Panc1 (cell line): ENCODE measurements at regions not wholly inside any gene's neighbourhood (a gene's known extent, or its start where the extent isn't known, plus 50 kb on each side); places are given as distances from the start of the nearest gene placed in this dataset.

Experiments used
- TF ChIP-seq, protein P1 (sequence below), 2 experiments: IDR thresholded peaks; 2 replicates each; pipeline ENCODE4 v1.6.1; 2011 to 2012; ENCODE audit warnings: low read depth in 2 of 2, control low read depth in 1 of 2, low read length in 1 of 2, mild to moderate bottlenecking in 1 of 2, moderate library complexity in 1 of 2; ENCODE audit not compliant: insufficient read depth in 1 of 2
- TF ChIP-seq, protein P2 (sequence below): fragments of 450-650 bp; IDR thresholded peaks from 2 replicates; pipeline ENCODE4 v1.5.1; 2017; ENCODE audit warnings: mild to moderate bottlenecking

DNA sequence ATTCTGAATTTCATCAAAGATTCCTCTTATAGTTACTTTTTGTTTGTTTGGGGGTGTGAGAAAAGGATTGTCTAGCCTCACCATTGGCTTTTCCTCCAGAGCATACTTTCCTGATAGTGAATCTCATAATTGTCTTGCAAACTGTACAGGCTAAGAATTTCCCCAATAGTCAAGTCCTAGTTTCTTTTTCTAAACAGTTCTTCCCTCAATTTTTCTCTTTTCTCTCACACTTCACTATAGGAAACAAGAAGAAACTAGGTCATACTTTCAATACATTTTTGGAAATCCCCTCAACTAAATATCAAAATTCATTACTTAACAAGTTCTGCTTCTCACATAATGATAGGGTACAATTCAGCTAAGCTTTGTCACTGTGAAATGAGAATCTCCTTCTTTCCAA lies 241.9 kb downstream of the IL20RB start:
- TF ChIP-seq, protein P1, sequence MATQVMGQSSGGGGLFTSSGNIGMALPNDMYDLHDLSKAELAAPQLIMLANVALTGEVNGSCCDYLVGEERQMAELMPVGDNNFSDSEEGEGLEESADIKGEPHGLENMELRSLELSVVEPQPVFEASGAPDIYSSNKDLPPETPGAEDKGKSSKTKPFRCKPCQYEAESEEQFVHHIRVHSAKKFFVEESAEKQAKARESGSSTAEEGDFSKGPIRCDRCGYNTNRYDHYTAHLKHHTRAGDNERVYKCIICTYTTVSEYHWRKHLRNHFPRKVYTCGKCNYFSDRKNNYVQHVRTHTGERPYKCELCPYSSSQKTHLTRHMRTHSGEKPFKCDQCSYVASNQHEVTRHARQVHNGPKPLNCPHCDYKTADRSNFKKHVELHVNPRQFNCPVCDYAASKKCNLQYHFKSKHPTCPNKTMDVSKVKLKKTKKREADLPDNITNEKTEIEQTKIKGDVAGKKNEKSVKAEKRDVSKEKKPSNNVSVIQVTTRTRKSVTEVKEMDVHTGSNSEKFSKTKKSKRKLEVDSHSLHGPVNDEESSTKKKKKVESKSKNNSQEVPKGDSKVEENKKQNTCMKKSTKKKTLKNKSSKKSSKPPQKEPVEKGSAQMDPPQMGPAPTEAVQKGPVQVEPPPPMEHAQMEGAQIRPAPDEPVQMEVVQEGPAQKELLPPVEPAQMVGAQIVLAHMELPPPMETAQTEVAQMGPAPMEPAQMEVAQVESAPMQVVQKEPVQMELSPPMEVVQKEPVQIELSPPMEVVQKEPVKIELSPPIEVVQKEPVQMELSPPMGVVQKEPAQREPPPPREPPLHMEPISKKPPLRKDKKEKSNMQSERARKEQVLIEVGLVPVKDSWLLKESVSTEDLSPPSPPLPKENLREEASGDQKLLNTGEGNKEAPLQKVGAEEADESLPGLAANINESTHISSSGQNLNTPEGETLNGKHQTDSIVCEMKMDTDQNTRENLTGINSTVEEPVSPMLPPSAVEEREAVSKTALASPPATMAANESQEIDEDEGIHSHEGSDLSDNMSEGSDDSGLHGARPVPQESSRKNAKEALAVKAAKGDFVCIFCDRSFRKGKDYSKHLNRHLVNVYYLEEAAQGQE (IDR thresholded peaks at IDR 0.05; ENCODE audit: insufficient read depth in 1 of 2, low read depth in 2 of 2, low read length in 1 of 2) = no peak
- TF ChIP-seq, protein P2, sequence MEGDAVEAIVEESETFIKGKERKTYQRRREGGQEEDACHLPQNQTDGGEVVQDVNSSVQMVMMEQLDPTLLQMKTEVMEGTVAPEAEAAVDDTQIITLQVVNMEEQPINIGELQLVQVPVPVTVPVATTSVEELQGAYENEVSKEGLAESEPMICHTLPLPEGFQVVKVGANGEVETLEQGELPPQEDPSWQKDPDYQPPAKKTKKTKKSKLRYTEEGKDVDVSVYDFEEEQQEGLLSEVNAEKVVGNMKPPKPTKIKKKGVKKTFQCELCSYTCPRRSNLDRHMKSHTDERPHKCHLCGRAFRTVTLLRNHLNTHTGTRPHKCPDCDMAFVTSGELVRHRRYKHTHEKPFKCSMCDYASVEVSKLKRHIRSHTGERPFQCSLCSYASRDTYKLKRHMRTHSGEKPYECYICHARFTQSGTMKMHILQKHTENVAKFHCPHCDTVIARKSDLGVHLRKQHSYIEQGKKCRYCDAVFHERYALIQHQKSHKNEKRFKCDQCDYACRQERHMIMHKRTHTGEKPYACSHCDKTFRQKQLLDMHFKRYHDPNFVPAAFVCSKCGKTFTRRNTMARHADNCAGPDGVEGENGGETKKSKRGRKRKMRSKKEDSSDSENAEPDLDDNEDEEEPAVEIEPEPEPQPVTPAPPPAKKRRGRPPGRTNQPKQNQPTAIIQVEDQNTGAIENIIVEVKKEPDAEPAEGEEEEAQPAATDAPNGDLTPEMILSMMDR = no peak
